ENCODE measurements at regions not wholly inside any gene's neighbourhood (a gene's known extent, or its start where the extent isn't known, plus 50 kb on each side); places are given as distances from the start of the nearest gene placed in this dataset.

GRCh38 chr2:122703676-122704075 lies 948.2 kb downstream of the TSN start:
- Histone ChIP-seq H3K4me3 (ENCODE audit: low read depth, low read length) (no peak overlapping the region), H3K9me3 (no peaks in the 10 kb centered on the region), H3K4me1 (no peaks in the 10 kb centered on the region), H3K36me3 (ENCODE audit: control insufficient read depth, insufficient read depth, low read length) (no peaks in the 10 kb centered on the region), H3K27me3 (replicated peaks; ENCODE audit: control insufficient read depth, insufficient read depth, low read length) (no peaks in the 10 kb centered on the region)
- Mint-ChIP-seq H3K27ac (ENCODE audit: unreplicated experiment) (no peak overlapping the region), H3K4me3 (ENCODE audit: unreplicated experiment) (no peak overlapping the region), H3K4me1 (ENCODE audit: low read depth, unreplicated experiment) (no peaks in the 10 kb centered on the region), H3K36me3 (ENCODE audit: insufficient read depth, unreplicated experiment) (no peaks in the 10 kb centered on the region), H3K9me3 (ENCODE audit: unreplicated experiment) (peaks cover 6% of the 10 kb centered on the region), H3K27me3 (ENCODE audit: insufficient read depth, unreplicated experiment) (no peaks in the 10 kb centered on the region)
- ChIA-PET CTCF (no interaction called here), POLR2A (no interaction called here)
- TF ChIP-seq CTCF (IDR thresholded peaks at IDR 0.05; ENCODE audit: insufficient read depth in 1 of 2, low read depth in 1 of 2, low read length in 1 of 2, severe bottlenecking in 1 of 2, unreplicated experiment in 1 of 2), result no peak
- DNase-seq, result no peak
- intact Hi-C loops (cut with micrococcal nuclease; ENCODE audit: unreplicated experiment), result no loop called here
- no TSS peak for BruUV-seq (replicated peaks)

GRCh38 chr2:122704109-122704563 lies 948.7 kb downstream of the TSN start:
- Mint-ChIP-seq H3K36me3 (ENCODE audit: insufficient read depth, unreplicated experiment) (no peaks in the 10 kb centered on the region), H3K4me1 (ENCODE audit: low read depth, unreplicated experiment) (no peaks in the 10 kb centered on the region), H3K4me3 (ENCODE audit: unreplicated experiment) (no peak overlapping the region), H3K27me3 (ENCODE audit: insufficient read depth, unreplicated experiment) (no peaks in the 10 kb centered on the region), H3K27ac (ENCODE audit: unreplicated experiment) (no peak overlapping the region), H3K9me3 (ENCODE audit: unreplicated experiment) (peaks cover 11% of the 10 kb centered on the region)
- no peaks in the 10 kb centered on the region for H3K9me3 ChIP-seq
- TF ChIP-seq CTCF (IDR thresholded peaks at IDR 0.05; ENCODE audit: insufficient read depth in 1 of 2, low read depth in 1 of 2, low read length in 1 of 2, severe bottlenecking in 1 of 2, unreplicated experiment in 1 of 2), result no peak
- no TSS peak for BruUV-seq (replicated peaks)
- no peaks in the 10 kb centered on the region for H3K27me3 ChIP-seq (replicated peaks; ENCODE audit: control insufficient read depth, insufficient read depth, low read length)
- ChIA-PET CTCF (no interaction called here), POLR2A (no interaction called here)
- no peak overlapping the region for H3K4me3 ChIP-seq (ENCODE audit: low read depth, low read length)
- H3K36me3 ChIP-seq (ENCODE audit: control insufficient read depth, insufficient read depth, low read length), result no peaks in the 10 kb centered on the region
- DNase-seq, result no peak
- H3K4me1 ChIP-seq, result no peaks in the 10 kb centered on the region
- intact Hi-C loops (cut with micrococcal nuclease; ENCODE audit: unreplicated experiment), result no loop called here

- no TSS peak for BruUV-seq (replicated peaks)
- no peaks in the 10 kb centered on the region for H3K4me1 Mint-ChIP-seq (ENCODE audit: low read depth, unreplicated experiment)
Observed at GRCh38 chr2:122705746-122706145, 950.3 kb downstream of the TSN start.

More at GRCh38 chr2:122705746-122706145, 950.3 kb downstream of the TSN start:
- ChIA-PET POLR2A (no interaction called here), CTCF (no interaction called here)
- H3K36me3 ChIP-seq (ENCODE audit: control insufficient read depth, insufficient read depth, low read length), result no peaks in the 10 kb centered on the region
- H3K4me1 ChIP-seq, result no peaks in the 10 kb centered on the region
- intact Hi-C loops (cut with micrococcal nuclease; ENCODE audit: unreplicated experiment), result no loop called here
- no peak overlapping the region for H3K4me3 Mint-ChIP-seq (ENCODE audit: unreplicated experiment)
- H3K27me3 Mint-ChIP-seq (ENCODE audit: insufficient read depth, unreplicated experiment), result no peaks in the 10 kb centered on the region
- H3K27me3 ChIP-seq (replicated peaks; ENCODE audit: control insufficient read depth, insufficient read depth, low read length), result no peaks in the 10 kb centered on the region
- no peak overlapping the region for H3K4me3 ChIP-seq (ENCODE audit: low read depth, low read length)
- no peak overlapping the region for H3K27ac Mint-ChIP-seq (ENCODE audit: unreplicated experiment)
- DNase-seq, result no peak
- H3K36me3 Mint-ChIP-seq (ENCODE audit: insufficient read depth, unreplicated experiment), result no peaks in the 10 kb centered on the region
- H3K9me3 Mint-ChIP-seq (ENCODE audit: unreplicated experiment), result peaks cover 13% of the 10 kb centered on the region
- no peak for TF ChIP-seq CTCF (IDR thresholded peaks at IDR 0.05; ENCODE audit: insufficient read depth in 1 of 2, low read depth in 1 of 2, low read length in 1 of 2, severe bottlenecking in 1 of 2, unreplicated experiment in 1 of 2)
- no peaks in the 10 kb centered on the region for H3K9me3 ChIP-seq
